ENCODE measurements at regions not wholly inside any gene's neighbourhood (a gene's known extent, or its start where the extent isn't known, plus 50 kb on each side); places are given as distances from the start of the nearest gene placed in this dataset.
"Not testable (repeated sequence)": the region's sequence is repeated elsewhere in the genome, so short reads cannot be mapped to it uniquely, and the experiment has no call there.

DNA sequence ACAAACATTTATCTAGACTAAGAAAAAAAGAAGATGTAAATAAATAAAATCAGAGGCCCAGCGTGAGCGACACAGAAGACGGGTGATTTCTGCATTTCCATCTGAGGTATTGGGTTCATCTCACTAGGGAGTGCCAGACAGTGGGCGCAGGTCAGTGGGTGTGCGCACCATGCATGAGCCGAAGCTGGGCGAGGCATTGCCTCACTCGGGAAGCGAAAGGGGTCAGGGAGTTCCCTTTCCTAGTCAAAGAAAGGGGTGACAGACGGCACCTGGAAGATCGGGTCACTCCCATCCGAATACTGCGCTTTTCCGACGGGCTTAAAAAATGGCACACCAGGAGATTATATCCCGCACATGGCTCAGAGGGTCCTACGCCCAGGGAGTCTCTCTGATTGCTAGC is 79.5 kb upstream of the ABCD2 start:
- not testable (repeated sequence) for DNase-seq

DNA sequence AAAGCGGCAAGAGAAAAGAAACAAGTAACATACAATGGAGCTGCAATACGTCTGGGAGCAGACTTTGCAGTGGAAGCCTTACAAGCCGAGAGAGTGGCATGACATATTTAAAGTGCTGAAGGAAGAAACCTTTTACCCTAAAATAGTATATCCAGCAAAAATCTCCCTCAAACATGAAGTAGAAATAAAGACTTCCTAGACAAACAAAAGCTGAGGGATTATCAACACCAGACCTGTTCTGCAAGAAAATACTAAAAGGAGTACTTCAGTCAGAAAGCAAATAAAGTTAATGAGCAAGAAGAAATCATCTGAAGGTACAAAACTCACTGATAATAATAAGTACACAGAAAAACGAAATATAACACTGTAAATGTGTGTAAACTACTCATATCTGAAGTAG is 77.5 kb upstream of the ABCD2 start:
- no peak for DNase-seq

DNA sequence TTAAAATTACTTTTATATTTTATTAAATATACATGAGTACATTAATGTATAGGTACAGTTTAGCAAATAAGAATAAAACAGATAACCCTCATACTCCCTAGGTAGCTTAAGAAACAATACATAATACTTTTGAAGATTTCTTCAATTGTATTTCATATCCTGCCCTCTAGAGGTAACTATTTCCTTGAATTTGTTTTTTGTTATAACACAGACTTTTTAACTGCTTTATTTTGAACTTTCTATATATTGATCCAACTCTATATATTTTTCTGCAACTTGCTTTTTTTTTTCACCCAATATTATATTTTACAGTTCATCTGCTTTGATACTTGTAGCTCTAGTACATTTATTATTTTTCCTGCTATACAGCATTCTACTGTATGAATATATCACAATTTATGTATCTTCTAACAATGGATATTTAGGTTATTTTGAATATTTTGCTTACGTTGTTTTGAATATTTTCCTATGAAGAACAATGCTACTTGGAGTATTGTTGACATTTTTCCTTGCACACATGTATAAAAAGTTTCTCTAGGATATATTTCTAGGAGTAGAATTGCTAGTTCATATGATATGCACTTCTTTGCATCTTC is 72.8 kb upstream of the ABCD2 start:
- peak; percentile 36 for DNase-seq

DNA sequence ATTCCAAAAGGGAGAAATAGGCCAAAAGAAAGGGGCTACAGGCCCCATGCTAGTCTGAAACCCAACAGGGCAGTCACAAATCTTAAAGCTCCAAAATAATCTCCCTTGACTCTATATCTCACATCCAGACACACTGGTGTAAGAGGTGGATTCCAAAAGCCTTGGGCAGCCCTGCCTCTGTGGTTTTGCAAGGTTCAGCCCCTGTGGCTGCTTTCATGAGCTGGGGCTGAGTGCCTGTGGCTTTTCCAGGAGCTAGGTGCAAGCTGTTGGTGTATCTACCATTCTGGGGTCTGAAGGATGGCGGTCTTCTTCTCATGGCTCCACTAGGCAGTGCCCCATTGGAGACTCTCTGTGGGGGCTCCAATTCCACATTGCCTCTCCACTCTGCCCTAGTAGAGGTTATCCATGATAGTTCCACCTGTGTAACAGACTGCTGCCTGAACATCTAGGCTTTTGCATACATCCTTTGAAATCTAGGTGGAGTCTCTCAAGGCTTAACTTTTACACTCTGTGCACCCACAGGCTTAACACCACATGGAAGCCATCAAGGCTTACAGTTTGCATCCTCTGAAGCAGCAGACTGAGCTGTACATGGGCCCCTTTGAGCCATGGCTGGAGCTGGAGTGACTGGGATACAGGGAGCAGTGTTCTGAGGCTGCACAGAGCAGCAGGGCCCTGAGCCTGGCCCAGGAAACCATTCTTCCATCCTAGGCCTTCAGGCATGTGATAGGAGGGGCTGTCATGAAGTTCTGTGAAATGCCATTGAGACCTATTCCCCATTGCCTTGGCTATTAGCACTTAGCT is 66.5 kb upstream of the ABCD2 start:
- peak; percentile 22 for DNase-seq

DNA sequence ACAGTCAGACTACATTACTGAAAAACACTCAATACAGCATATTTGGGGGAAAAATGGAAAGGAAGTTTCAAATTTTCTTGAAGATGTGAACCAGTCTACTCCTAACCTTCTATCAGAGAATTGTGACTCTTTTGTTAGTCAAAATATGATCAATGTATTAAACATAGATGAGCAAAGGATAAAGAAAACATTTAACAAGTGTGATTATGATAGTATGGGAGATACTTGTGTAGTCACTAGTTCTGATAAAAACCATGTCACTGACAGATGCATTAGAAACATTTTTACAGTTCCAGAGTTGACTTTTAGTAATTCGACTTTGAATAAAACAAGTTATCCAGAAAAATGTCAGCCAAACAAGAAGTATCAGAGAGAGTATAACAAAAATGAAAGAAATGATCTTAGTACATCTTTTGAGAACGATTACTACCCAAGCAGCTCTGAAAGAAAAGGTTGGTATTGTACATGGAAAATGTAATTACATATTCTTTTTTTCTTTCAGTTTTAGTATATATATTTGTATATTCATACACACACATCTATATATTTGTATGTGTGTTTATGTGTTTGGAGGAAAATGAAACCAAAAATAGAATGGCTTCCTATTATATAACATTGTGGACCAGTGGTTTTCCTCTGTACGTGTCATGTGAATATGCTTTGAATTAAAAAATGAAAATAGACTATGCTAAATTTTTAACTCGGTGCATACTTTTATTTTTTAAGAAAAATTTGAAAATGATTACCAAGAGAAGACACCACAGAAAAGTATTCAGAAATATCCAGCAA is 63.3 kb upstream of the ABCD2 start:
- DNase-seq, result peak; percentile 63

DNA sequence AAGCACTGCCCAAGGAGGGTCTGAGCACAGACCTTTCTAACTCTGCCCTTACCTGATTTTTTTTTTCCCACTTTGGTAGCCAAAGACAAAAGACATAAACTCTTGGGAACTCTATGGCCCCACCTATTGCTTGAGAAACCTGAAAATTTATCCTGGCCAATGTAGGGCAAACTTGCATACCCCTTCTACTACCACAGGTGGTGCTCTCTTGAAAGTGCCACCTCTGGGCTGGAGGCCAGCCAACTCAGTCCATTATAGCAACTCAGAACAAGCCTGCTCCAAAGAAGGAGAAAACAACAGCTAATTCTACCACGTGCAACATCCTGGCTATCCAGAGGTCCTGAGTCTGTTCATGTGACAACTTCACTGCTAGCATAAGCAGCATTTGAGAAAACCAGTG is 55.7 kb upstream of the ABCD2 start:
- no peak for DNase-seq

DNA sequence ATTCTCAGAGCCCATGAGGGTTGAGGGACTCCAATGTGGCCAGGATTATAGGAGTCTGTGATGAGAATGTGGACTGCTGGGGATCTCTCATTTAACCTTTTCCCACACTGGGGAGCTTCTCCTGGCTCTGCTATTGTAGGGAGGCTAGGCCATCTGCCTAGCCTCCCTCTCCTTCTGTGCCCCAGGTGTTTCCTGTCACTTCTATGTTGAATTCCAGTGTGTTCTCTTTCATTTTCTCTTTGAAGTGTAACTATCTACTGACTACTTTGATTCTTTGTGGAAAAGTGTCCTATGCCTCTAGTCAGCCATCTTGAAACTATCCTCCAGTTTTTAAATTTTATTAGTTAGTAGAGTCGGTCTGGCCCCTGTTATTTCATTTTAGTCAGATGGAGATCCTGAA is 53.4 kb upstream of the ABCD2 start:
- no peak for DNase-seq

DNA sequence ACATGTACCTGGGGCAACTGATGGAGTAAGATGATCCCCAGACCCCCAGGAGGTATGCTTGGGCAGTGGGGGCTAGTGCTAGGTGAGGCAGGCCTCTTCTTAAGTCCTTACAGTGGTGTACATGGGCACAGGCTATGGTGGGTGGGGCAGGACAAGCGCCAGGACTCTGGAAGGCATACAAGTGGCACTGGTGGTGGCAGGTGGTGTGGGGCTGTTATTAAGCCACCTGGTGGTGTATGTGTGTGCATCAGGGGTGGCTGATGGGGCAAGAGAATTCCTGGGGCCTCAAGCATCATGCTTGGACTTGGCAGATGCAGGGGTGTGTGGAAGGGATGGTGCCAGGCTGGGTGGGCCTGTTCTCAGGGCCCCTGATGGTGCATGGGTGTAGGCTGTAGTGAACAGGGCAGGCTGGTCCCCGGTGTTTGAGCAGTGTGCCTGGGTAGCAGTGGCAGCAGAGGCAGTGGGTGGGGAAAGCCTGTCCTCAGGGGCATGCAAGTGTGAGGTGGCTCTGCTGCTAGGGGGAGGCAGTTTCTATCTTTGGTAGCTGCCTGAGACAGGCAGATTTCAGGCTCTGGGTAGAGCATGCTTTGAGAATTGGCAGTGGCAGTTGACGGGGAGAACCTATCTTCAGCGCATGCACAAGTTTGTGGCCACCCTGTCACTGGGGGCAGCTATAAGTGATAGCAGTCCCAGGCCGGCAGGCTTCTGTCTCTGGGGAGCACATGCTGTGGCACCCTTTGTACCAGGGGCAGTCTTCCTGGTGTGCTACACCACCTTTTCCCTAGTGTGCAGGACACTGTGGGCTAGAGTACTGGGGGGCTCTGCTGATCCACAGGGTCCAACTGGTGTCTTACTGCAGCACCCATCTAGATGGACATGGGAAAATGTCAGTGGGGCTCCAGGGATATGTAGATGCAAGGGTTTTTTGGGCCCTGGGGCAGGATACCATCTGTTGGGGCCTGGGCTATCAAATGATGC is 52.6 kb upstream of the ABCD2 start:
- DNase-seq, result no peak

DNA sequence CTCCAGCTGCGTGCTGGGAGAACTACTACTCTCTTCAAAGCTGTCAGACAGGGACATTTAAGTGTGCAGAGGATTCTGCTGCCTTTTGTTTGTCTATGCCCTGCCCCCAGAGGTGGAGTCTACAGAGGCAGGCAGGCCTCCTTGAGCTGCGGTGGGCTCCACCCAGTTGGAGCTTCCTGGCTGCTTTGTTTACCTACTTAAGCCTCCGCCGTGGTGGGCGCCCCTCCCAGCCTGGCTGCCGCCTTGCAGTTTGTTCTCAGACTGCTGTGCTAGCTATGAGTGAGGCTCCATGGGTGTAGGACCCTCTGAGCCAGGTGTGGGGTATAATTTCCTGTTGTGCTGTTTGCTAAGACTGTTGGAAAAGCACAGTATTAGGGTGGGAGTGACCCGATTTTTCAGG is 49.9 kb upstream of the ABCD2 start:
- peak; percentile 52 for DNase-seq

Data from CD4-positive, alpha-beta T cell treated with Interleukin-12 subunit alpha and Interleukin-12 subunit beta, for 1 hour (primary cell).